ENCODE measurements at regions not wholly inside any gene's neighbourhood (a gene's known extent, or its start where the extent isn't known, plus 50 kb on each side); places are given as distances from the start of the nearest gene placed in this dataset.

- Histone ChIP-seq H3K9me3 (ENCODE audit: insufficient read depth, low read length) (no peaks in the 10 kb centered on the region), H3K79me2 (ENCODE audit: low read length) (no peaks in the 10 kb centered on the region), H2AFZ (ENCODE audit: low read depth, low read length) (no peak overlapping the region), H3K36me3 (replicated peaks; ENCODE audit: low read depth, low read length) (no peaks in the 10 kb centered on the region), H3K4me2 (ENCODE audit: low read length) (no peak overlapping the region), H3K9ac (ENCODE audit: low read length) (no peak overlapping the region), H3K4me3 (ENCODE audit: low read length) (no peak overlapping the region), H3K4me1 (ENCODE audit: low read length) (no peaks in the 10 kb centered on the region), H3K27me3 (ENCODE audit: low read depth, low read length) (peaks cover 89% of the 10 kb centered on the region), H4K20me1 (ENCODE audit: insufficient read depth, low read length) (no peaks in the 10 kb centered on the region), H3K27ac (ENCODE audit: low read length) (no peak overlapping the region)
- no peak for TF ChIP-seq CTCF (IDR thresholded peaks at IDR 0.05; ENCODE audit: low read depth, low read length)
- TF ChIP-seq EZH2phosphoT487 (IDR thresholded peaks at IDR 0.05; ENCODE audit: low read depth), result no peak
Observed at GRCh38 chr20:57876163-57876562, 166.3 kb upstream of the PMEPA1 start.

GRCh38 chr20:57874141-57874540 lies 164.3 kb upstream of the PMEPA1 start:
- Histone ChIP-seq H3K36me3 (replicated peaks; ENCODE audit: low read depth, low read length) (no peaks in the 10 kb centered on the region), H3K27ac (ENCODE audit: low read length) (no peak overlapping the region), H3K79me2 (ENCODE audit: low read length) (no peaks in the 10 kb centered on the region), H2AFZ (ENCODE audit: low read depth, low read length) (no peak overlapping the region), H3K27me3 (ENCODE audit: low read depth, low read length) (peaks cover 89% of the 10 kb centered on the region), H3K4me1 (ENCODE audit: low read length) (no peaks in the 10 kb centered on the region), H3K4me3 (ENCODE audit: low read length) (no peak overlapping the region), H3K4me2 (ENCODE audit: low read length) (no peak overlapping the region), H3K9me3 (ENCODE audit: insufficient read depth, low read length) (no peaks in the 10 kb centered on the region), H3K9ac (ENCODE audit: low read length) (no peak overlapping the region), H4K20me1 (ENCODE audit: insufficient read depth, low read length) (no peaks in the 10 kb centered on the region)
- TF ChIP-seq EZH2phosphoT487 (IDR thresholded peaks at IDR 0.05; ENCODE audit: low read depth) (no peak), CTCF (IDR thresholded peaks at IDR 0.05; ENCODE audit: low read depth, low read length) (no peak)

- no peak overlapping the region for H3K27ac ChIP-seq (ENCODE audit: low read length)
- TF ChIP-seq EZH2phosphoT487 (IDR thresholded peaks at IDR 0.05; ENCODE audit: low read depth) (no peak), CTCF (IDR thresholded peaks at IDR 0.05; ENCODE audit: low read depth, low read length) (no peak)
- H3K36me3 ChIP-seq (replicated peaks; ENCODE audit: low read depth, low read length), result no peaks in the 10 kb centered on the region
- H4K20me1 ChIP-seq (ENCODE audit: insufficient read depth, low read length), result no peaks in the 10 kb centered on the region
- no peaks in the 10 kb centered on the region for H3K4me1 ChIP-seq (ENCODE audit: low read length)
- peaks cover 89% of the 10 kb centered on the region for H3K27me3 ChIP-seq (ENCODE audit: low read depth, low read length)
- H3K9me3 ChIP-seq (ENCODE audit: insufficient read depth, low read length), result no peaks in the 10 kb centered on the region
- H3K9ac ChIP-seq (ENCODE audit: low read length), result no peak overlapping the region
- H3K4me2 ChIP-seq (ENCODE audit: low read length), result no peak overlapping the region
- H2AFZ ChIP-seq (ENCODE audit: low read depth, low read length), result no peak overlapping the region
- no peaks in the 10 kb centered on the region for H3K79me2 ChIP-seq (ENCODE audit: low read length)
- H3K4me3 ChIP-seq (ENCODE audit: low read length), result no peak overlapping the region
Observed at GRCh38 chr20:57872816-57873409, 163.1 kb upstream of the PMEPA1 start.

- no peak for TF ChIP-seq EZH2phosphoT487 (IDR thresholded peaks at IDR 0.05; ENCODE audit: low read depth)
- no peak for TF ChIP-seq CTCF (IDR thresholded peaks at IDR 0.05; ENCODE audit: low read depth, low read length)
- H3K9ac ChIP-seq (ENCODE audit: low read length), result no peak overlapping the region
- H3K4me3 ChIP-seq (ENCODE audit: low read length), result no peak overlapping the region
- no peak overlapping the region for H3K27ac ChIP-seq (ENCODE audit: low read length)
- no peaks in the 10 kb centered on the region for H3K4me1 ChIP-seq (ENCODE audit: low read length)
- H3K27me3 ChIP-seq (ENCODE audit: low read depth, low read length), result peaks cover 89% of the 10 kb centered on the region
- H3K79me2 ChIP-seq (ENCODE audit: low read length), result no peaks in the 10 kb centered on the region
- no peaks in the 10 kb centered on the region for H3K9me3 ChIP-seq (ENCODE audit: insufficient read depth, low read length)
- H4K20me1 ChIP-seq (ENCODE audit: insufficient read depth, low read length), result no peaks in the 10 kb centered on the region
- no peak overlapping the region for H3K4me2 ChIP-seq (ENCODE audit: low read length)
- H2AFZ ChIP-seq (ENCODE audit: low read depth, low read length), result no peak overlapping the region
- no peaks in the 10 kb centered on the region for H3K36me3 ChIP-seq (replicated peaks; ENCODE audit: low read depth, low read length)
Observed at GRCh38 chr20:57871237-57871632, 161.4 kb upstream of the PMEPA1 start.
